ENCODE measurements at regions not wholly inside any gene's neighbourhood (a gene's known extent, or its start where the extent isn't known, plus 50 kb on each side); places are given as distances from the start of the nearest gene placed in this dataset.
A peak's percentile ranks its signal among the peaks of the same experiment; 100 is the strongest.

GRCh38 chr5:72558383-72558782 is 51.2 kb upstream of the ZNF366 start:
- H3K4me3 ChIP-seq (ENCODE audit: low read depth, low read length): no peak overlapping the region
- TF ChIP-seq CTCF (IDR thresholded peaks at IDR 0.05; ENCODE audit: low read depth, low read length): no peak
- peak; percentile 34 for DNase-seq
- H3K27ac ChIP-seq: no peak overlapping the region
- no peaks in the 10 kb centered on the region for H3K27me3 ChIP-seq (ENCODE audit: insufficient read depth, low read depth, severe bottlenecking)
- no peaks in the 10 kb centered on the region for H3K9me3 ChIP-seq (ENCODE audit: severe bottlenecking)
- H3K36me3 ChIP-seq: no peaks in the 10 kb centered on the region

- Histone ChIP-seq H3K4me3 (ENCODE audit: low read depth, low read length) (no peak overlapping the region), H3K9me3 (ENCODE audit: severe bottlenecking) (no peaks in the 10 kb centered on the region)
These were observed 50.8 kb upstream of the ZNF366 start for GRCh38 chr5:72558046-72558336.

GRCh38 chr5:72557167-72558045 is 50.2 kb upstream of the ZNF366 start:
- Histone ChIP-seq H3K36me3 (no peaks in the 10 kb centered on the region), H3K27ac (no peak overlapping the region), H3K9me3 (ENCODE audit: severe bottlenecking) (no peaks in the 10 kb centered on the region), H3K27me3 (ENCODE audit: insufficient read depth, low read depth, severe bottlenecking) (no peaks in the 10 kb centered on the region), H3K4me3 (ENCODE audit: low read depth, low read length) (no peak overlapping the region)
- TF ChIP-seq CTCF (IDR thresholded peaks at IDR 0.05; ENCODE audit: low read depth, low read length): no peak
- no peak for DNase-seq

More at GRCh38 chr5:72558046-72558336, 50.8 kb upstream of the ZNF366 start:
- TF ChIP-seq CTCF (IDR thresholded peaks at IDR 0.05; ENCODE audit: low read depth, low read length): no peak
- Histone ChIP-seq H3K36me3 (no peaks in the 10 kb centered on the region), H3K27me3 (ENCODE audit: insufficient read depth, low read depth, severe bottlenecking) (no peaks in the 10 kb centered on the region), H3K27ac (no peak overlapping the region)
- no peak for DNase-seq

Measured in WERI-Rb-1 (cell line).